HepG2 (cell line): ENCODE measurements at regions not wholly inside any gene's neighbourhood (a gene's known extent, or its start where the extent isn't known, plus 50 kb on each side); places are given as distances from the start of the nearest gene placed in this dataset.

ENCODE experiments used
- EP300 ChIP-seq, 3 experiments: sonication (generic) in 1 of 3; formaldehyde crosslinking in 1 of 3; IDR thresholded peaks; 2 replicates each; pipeline versions ENCODE4 v1.5.1 to v1.6.1; 2011 to 2020; ENCODE audit warnings: low read depth in 2 of 3, low read length in 2 of 3, borderline replicate concordance in 1 of 3, improper control_type of control experiment in 1 of 3, mild to moderate bottlenecking in 1 of 3, missing genetic modification reagents in 1 of 3, moderate library complexity in 1 of 3
- ESRRA ChIP-seq: sonication (generic); formaldehyde crosslinking; IDR thresholded peaks from 2 replicates; pipeline ENCODE4 v1.5.1; 2020; ENCODE audit warnings: mild to moderate bottlenecking, low read depth, missing genetic modification reagents
- GABPA ChIP-seq, 2 experiments: IDR thresholded peaks; 2 replicates each; pipeline ENCODE4 v1.6.1; 2011 to 2016; ENCODE audit warnings: low read depth in 2 of 2, low read length in 1 of 2, missing biosample characterization in 1 of 2, missing genetic modification characterization in 1 of 2
- PHF8 ChIP-seq: sonication (generic); formaldehyde crosslinking; IDR thresholded peaks from 2 replicates; pipeline ENCODE4 v1.5.0; 2020; ENCODE audit warnings: missing genetic modification reagents
- RAD21 ChIP-seq: fragments of 450-650 bp; formaldehyde crosslinking; IDR thresholded peaks from 2 replicates; pipeline ENCODE4 v1.5.0; 2020; ENCODE audit warnings: mild to moderate bottlenecking
- RXRA ChIP-seq: sonication (generic); formaldehyde crosslinking; IDR thresholded peaks from 2 replicates; pipeline ENCODE4 v1.5.1; 2020; ENCODE audit warnings: missing genetic modification reagents
- SRF ChIP-seq: IDR thresholded peaks from 2 replicates; pipeline ENCODE4 v1.6.1; 2011; ENCODE audit warnings: mild to moderate bottlenecking, low read depth, low read length, moderate library complexity
- SRY ChIP-seq: sonication (generic); formaldehyde crosslinking; IDR thresholded peaks from 2 replicates; pipeline ENCODE4 v1.8.0; 2022; ENCODE audit warnings: mild to moderate bottlenecking, missing genetic modification reagents
- TAF15 ChIP-seq: fragments of 200-400 bp; formaldehyde crosslinking; IDR thresholded peaks from one replicate; pipeline ENCODE4 v1.6.1; 2018; ENCODE audit warnings: mild to moderate bottlenecking, low read depth, low read length; ENCODE audit not compliant: poor library complexity, severe bottlenecking
- ZNF263 ChIP-seq: sonication (generic); formaldehyde crosslinking; IDR thresholded peaks from 2 replicates; pipeline ENCODE4 v1.4.0; 2020; ENCODE audit warnings: missing genetic modification reagents
- ZNF468 ChIP-seq: sonication (generic); formaldehyde crosslinking; IDR thresholded peaks from 2 replicates; pipeline ENCODE4 v1.8.0; 2022; ENCODE audit warnings: mild to moderate bottlenecking, moderate library complexity, missing genetic modification reagents
- TF ChIP-seq, protein P1 (sequence below): sonication (generic); formaldehyde crosslinking; IDR thresholded peaks from 2 replicates; pipeline ENCODE4 v1.4.0; 2020; ENCODE audit warnings: missing genetic modification reagents, mild to moderate bottlenecking, borderline replicate concordance
- TF ChIP-seq, protein P2 (sequence below): IDR thresholded peaks from 2 replicates; pipeline ENCODE4 v1.6.1; 2012; ENCODE audit warnings: inconsistent platforms

DNA sequence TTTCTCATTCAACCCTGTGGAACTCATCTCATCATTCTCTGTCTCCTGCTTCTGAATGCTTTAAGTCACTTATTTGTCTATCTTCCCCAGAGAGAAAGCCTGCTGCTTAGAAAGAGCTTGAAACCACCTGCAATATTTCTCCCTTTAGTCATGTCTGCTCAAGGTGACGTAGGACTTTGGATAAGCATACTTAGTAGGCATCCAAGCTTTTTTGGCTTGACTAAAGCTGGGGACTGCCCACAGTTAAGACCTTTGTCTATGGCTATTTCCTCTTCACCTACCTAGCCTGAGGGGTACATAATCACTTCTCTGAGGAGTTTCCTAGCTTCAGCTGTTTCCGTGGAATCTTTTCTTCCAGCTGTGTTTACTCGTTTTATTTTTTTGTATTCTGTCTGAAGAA lies 665.8 kb upstream of the CAMK1G start:
- TF ChIP-seq, protein P1, sequence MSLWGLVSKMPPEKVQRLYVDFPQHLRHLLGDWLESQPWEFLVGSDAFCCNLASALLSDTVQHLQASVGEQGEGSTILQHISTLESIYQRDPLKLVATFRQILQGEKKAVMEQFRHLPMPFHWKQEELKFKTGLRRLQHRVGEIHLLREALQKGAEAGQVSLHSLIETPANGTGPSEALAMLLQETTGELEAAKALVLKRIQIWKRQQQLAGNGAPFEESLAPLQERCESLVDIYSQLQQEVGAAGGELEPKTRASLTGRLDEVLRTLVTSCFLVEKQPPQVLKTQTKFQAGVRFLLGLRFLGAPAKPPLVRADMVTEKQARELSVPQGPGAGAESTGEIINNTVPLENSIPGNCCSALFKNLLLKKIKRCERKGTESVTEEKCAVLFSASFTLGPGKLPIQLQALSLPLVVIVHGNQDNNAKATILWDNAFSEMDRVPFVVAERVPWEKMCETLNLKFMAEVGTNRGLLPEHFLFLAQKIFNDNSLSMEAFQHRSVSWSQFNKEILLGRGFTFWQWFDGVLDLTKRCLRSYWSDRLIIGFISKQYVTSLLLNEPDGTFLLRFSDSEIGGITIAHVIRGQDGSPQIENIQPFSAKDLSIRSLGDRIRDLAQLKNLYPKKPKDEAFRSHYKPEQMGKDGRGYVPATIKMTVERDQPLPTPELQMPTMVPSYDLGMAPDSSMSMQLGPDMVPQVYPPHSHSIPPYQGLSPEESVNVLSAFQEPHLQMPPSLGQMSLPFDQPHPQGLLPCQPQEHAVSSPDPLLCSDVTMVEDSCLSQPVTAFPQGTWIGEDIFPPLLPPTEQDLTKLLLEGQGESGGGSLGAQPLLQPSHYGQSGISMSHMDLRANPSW (CRISPR knock-in tag) = no peak
- no peak for TF ChIP-seq SRY (CRISPR knock-in tag)
- no peak for TF ChIP-seq RAD21
- TF ChIP-seq EP300 (IDR thresholded peaks at IDR 0.05; ENCODE audit: low read depth in 2 of 2, low read length in 2 of 2) = no peak
- TF ChIP-seq EP300 (CRISPR knock-in tag; IDR thresholded peaks at IDR 0.05; ENCODE audit: borderline replicate concordance) = no peak
- no peak for TF ChIP-seq ZNF263
- TF ChIP-seq, protein P2, sequence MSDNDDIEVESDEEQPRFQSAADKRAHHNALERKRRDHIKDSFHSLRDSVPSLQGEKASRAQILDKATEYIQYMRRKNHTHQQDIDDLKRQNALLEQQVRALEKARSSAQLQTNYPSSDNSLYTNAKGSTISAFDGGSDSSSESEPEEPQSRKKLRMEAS = no peak
- TF ChIP-seq RXRA (CRISPR knock-in tag) = no peak
- TF ChIP-seq GABPA (IDR thresholded peaks at IDR 0.05; ENCODE audit: low read depth, low read length) = no peak
- TF ChIP-seq GABPA (CRISPR knock-in tag; IDR thresholded peaks at IDR 0.05; ENCODE audit: low read depth) = no peak
- TF ChIP-seq ESRRA (CRISPR knock-in tag) = no peak
- TF ChIP-seq TAF15 = no peak
- TF ChIP-seq PHF8 = no peak
- no peak for TF ChIP-seq SRF
- TF ChIP-seq ZNF468 (CRISPR knock-in tag) = no peak
